NCI-H82 treated with DMSO at 0.1 percent for 48 hours (cell line): ENCODE measurements at regions not wholly inside any gene's neighbourhood (a gene's known extent, or its start where the extent isn't known, plus 50 kb on each side); places are given as distances from the start of the nearest gene placed in this dataset.
"Not testable (repeated sequence)": the region's sequence is repeated elsewhere in the genome, so short reads cannot be mapped to it uniquely, and the experiment has no call there.

Experiments
- DNase-seq: peaks from one replicate; lab custom pipeline; 2025; ENCODE audit not compliant: unreplicated experiment; lab: John Stamatoyannopoulos, UW

DNA sequence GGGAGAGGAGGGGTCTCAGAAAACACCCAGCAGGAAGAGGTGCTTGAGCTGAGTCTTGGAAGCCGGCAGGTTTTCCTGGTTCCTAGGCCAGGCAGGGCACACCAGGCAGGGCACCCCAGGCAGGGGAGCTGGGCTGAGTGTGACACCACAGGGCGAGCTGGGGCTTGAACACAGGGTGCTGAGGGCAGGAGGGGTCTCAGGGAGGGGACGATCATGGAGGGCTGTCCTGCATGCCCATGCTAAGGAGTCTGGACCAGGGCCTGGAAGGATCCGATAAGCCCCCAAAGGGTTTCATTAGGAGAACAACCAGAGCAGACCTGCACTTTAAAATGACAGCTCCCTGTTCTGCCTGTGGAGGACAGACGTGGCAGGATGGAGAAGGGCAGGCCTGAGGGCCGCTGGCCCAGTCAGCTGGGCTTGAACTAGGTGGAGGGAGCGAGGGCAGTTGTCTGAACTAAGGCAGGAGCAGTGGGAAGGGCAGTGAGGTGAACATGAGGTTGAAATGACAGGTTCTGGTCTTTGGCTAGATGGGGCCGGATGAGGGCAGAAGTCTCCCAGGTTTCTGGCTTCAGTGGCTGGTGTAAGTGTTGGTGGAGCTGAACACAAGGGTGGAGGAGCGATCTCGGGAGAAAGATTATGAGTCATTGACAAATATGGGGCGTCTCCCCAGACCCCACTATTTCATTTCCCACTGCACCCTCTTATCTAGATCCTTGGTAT lies 171.0 kb upstream of the PZP start:
- no peak for DNase-seq

GRCh38 chr12:9378430-9378835 lies 170.2 kb upstream of the PZP start:
- DNase-seq: no peak

DNA sequence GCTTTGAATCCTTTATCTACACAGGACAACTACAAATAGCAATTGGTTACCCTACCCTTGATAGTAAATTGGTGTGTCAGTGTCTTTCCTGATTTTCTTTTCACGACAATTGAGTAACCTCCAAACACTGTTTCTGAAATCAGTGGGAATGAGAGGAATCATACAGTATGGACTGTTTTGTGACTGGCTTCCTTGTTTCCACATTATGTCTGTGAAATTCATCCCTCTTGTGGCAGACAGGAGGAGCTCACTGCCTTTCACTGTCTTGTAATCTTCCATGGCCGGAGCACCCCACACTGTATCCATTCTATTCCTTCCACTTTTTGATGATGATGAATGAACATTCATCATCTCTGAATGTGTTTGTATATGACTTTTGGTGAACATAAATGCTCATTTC lies 164.0 kb upstream of the PZP start:
- DNase-seq: no peak

GRCh38 chr12:9367828-9368227 lies 159.6 kb upstream of the PZP start:
- DNase-seq: no peak

- no peak for DNase-seq
These were observed 159.0 kb upstream of the PZP start for GRCh38 chr12:9367201-9367600.

DNA sequence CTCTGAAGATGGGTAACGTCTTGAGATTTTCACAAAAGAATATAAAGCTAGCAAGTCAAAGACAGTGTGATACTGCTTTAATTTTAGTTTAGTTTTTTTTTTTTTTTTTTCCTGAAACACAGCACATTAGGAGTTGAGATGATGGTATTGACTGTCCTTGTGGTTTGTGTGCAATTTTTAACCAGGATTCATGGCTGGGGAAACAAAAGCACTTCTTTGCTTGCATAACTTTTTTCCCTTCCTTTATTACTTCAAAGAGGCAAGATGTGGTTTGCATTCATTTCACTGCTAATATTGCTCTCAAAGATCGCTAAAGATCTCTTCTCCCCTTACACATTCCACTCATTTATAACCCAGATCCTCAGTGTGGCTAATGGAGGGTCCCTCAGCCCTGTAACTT lies 157.1 kb upstream of the PZP start:
- no peak for DNase-seq

GRCh38 chr12:9364224-9365176 lies 156.3 kb upstream of the PZP start:
- no peak for DNase-seq

DNA sequence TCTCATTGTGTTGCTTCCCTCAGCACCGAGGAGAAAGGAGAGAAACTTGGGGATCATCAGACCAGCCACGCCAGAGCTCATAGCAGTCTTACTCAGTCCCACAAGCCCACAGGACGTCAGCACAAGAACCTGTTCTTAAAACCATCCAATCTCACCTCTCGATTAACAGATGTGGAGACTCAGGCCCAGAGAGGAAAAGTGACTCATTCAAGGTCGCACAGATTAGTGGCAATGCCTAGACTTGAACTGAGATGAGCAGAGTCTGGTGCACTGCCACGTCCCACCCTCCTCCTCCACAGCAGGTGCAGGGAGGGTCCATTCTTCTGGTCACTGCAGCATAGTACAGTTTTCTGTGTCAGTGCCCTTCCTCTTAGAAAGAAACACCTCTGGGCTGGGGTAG lies 154.9 kb upstream of the PZP start:
- DNase-seq: no peak

DNA sequence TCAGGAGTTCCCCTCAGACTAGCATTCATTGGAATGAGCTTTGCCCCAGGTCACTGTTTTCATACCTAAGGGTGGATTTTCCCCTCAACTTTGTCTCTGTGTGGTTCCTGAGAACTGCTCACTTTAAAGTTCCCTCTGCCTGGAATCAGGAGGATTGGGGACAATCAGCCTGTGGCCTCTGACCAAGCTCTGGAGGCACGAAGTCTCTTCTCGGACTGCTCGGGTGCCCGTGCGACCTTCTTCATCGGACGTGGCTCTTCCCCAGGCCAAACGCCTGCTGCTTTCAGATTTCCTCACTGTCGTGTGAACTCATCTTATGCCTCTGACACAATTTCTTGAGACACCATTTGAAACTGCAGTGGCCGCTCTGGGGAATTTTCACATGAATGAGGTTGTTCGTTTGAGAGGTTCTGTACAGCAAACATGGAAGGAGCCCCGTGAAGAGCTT lies 153.7 kb upstream of the PZP start:
- no peak for DNase-seq

GRCh38 chr12:9354009-9354754 lies 146.0 kb upstream of the PZP start:
- DNase-seq: not testable (repeated sequence)

GRCh38 chr12:9351136-9351535 lies 142.9 kb upstream of the PZP start:
- DNase-seq: no peak

DNA sequence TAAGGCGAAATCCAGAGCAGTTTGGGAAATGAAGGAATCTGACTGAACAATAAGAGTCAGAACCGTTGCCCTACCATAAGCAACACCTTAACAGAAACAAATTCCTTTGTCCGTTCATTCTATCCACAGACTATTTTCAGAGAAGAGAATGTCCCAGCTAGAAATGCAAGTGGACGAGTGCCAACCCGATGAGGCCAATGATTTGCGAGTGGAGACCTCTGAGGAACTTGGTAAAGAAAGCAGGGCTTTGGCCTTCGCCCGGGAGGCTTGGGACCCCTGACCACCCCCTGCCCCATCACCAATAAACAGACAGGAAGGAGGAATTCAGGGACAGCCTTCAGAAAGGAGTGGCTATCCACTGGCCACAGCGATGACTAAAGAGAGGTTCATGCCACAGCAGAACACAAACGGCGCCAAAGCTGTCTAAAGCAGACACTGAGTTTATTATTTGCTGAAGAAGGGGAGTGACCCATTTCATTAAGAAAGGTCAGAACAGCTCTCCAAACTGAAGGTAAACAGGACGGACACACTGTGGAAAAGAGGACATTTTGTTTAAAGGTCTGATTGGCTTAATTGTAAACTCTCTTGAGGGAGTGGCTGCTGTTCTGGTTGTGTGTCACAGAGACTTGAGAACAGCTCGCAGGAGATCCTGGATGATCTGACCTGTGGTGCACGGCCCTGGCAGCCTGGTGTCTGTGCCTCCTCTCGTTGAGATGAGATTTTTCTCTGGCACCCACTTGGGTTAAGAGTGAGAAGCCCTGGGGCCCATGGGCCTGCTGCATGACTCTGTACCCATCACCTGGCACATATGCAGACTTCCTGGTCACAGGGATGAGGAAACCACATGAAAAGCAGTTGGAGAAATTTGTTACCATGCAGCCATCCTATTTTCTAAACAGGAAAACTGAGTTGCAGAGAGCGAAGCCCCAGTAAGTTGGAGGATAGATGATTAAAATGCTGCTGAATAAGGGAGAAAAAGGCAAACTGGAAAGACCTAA lies 142.0 kb upstream of the PZP start:
- DNase-seq: no peak

- no peak for DNase-seq
These were observed 140.8 kb upstream of the PZP start for GRCh38 chr12:9348906-9349518.

DNA sequence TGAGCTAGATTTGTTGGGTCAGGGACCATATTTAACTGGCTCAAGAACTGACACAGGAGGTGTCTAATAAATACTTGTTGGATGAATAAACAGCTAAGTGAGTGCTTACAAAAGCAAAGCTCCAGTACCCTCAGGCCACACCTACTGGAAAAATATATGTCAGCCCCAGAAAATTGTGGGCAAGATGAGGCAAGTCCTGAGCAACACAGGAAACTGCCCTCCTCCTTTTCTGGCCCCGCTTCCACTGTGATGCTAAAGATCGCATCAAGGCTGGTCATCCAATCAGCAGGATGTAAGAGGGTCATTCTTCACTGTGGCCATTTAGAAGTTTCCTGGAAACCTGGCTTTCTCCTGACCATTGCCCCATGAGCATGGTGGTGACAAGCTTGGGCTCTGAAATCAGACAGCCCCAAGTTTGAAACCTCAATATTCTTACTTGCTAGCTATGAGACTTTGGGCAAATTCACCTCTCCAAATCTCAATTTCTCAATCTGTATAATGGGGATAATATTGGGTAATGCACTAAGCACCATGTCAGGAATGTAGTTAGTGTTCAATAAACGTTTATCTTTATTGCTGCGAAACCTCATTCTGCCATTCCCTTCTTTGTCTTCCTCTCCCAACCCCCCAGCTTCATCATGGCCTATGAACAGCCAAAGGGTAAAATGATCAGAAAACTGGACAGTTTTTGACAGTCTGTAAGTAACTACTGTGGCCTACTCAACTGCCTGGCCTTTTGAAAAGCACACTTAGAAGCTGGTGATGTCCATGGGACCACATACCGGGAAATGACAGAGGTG lies 139.3 kb upstream of the PZP start:
- DNase-seq: no peak

GRCh38 chr12:9346866-9347327 lies 138.7 kb upstream of the PZP start:
- no peak for DNase-seq

- DNase-seq: no peak
These were observed 137.0 kb upstream of the PZP start for GRCh38 chr12:9345171-9345570.

- DNase-seq: no peak
These were observed 136.3 kb upstream of the PZP start for GRCh38 chr12:9344541-9344940.

DNA sequence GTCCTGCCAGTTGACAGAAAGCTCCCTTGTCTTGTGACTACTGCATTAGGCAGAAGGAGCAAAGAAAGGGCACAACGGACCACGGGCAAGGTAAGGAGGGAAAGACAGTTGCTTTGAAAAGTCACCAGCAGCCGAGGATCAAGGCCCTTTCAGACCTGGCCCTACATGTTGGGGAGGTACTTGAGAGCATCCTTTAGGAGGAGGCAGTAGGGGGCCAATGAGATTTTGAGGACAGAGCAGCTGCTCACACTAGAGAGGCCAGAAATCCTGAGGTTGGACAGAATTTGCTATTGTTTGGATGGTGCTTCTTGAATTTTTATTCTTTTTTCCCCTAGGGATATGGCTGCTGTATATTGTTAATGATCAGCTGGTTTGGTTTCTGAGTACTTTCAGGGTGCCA lies 135.5 kb upstream of the PZP start:
- DNase-seq: no peak
